Left renal cortex interstitium (tissue), 4 donors: ENCODE measurements at regions not wholly inside any gene's neighbourhood (a gene's known extent, or its start where the extent isn't known, plus 50 kb on each side); places are given as distances from the start of the nearest gene placed in this dataset.
"Not testable (repeated sequence)": the region's sequence is repeated elsewhere in the genome, so short reads cannot be mapped to it uniquely, and the experiment has no call there.

ENCODE experiments used
- DNase-seq, 4 donors: peaks; one replicate each; pipeline ENCODE4 v3.0.0-alpha.2; 2013; ENCODE audit warnings: low read depth in 4 of 4, low spot score in 2 of 4, missing footprints in 1 of 4

GRCh38 chr12:7591531-7591930 is 74.2 kb downstream of the APOBEC1 start:
- DNase-seq = no peak

DNA sequence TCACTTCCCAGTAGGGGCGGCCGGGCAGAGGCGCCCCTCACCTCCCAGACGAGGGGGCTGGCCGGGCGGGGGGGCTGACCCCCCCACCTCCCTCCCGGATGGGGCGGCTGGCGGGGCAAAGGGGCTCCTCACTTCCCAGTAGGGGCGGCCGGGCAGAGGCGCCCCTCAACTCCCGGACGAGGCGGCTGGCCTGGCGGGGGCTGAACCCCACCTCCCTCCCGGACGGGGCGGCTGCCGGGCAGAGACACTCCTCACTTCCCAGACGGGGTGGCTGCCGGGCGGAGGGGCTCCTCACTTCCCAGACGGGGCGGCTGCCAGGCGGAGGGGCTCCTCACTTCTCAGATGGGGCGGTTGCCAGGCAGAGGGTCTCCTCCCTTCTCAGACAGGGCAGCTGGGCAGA is 75.6 kb downstream of the APOBEC1 start:
- DNase-seq = not testable (repeated sequence)

GRCh38 chr12:7588742-7589329 is 76.9 kb downstream of the APOBEC1 start:
- DNase-seq = peak in 1 of 4 donors; percentile 8

- not testable (repeated sequence) for DNase-seq
These were observed 80.6 kb upstream of the CD163 start for GRCh38 chr12:7584137-7584536.

DNA sequence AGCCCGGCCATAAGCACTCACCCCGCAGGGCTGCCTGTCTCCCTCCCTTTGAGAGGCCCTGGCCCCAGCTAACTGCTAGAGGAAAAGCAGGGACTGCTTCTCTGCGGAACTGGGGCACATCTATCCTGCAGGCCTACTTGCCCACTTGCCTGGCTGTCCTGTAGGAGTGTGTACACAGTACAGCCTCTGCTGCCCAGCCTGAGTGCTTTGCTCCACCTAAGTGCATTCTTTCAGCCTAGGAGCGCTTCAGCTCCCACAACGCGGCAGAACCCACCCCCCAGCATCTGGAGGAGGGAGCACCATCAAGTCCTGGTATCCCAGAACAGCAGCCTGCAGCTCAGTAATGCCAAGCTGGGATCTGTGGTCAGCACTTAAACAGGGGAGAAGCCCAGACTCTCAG is 79.9 kb upstream of the CD163 start:
- DNase-seq = no peak

GRCh38 chr12:7582796-7583195 is 79.2 kb upstream of the CD163 start:
- no peak for DNase-seq

DNA sequence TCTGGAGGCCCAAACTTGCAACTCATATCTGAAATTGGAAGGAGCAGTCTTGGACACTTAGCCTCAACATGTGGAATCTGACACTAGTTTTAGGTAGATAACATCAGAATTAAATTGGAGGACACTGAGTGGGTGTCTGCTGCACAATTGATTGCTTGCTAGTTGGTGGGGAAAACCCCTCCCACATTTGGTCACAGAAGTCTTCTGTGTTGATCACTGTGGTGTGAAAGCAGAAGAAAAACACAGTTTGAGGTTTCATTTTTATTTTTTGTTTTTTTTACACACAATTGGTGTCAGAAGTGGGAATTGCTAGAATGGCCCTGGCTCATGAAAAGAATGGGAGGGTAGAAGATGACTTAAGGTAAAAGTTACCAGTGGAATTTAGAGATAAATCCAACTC is 78.0 kb upstream of the CD163 start:
- no peak for DNase-seq

DNA sequence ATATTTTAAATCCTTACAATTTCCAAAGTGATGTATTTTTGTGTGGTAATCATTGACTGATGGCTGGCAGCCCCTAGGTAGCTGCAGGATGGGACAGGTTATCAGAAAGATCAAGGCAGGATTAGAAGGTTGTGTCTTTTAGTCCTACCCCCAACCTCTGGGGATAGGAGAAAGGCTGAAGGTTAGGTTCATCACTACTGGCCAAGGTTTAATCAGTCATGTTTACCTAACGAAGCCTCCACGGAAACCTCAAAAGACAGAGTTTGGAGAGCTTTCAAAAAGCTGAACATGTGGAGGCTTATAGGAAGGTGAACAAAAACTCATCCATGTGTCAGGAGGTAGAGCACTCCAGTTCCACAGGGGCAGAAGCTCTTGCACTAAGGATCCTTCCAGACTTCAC is 77.5 kb upstream of the CD163 start:
- no peak for DNase-seq

GRCh38 chr12:7571257-7571656 is 67.7 kb upstream of the CD163 start:
- DNase-seq = no peak

DNA sequence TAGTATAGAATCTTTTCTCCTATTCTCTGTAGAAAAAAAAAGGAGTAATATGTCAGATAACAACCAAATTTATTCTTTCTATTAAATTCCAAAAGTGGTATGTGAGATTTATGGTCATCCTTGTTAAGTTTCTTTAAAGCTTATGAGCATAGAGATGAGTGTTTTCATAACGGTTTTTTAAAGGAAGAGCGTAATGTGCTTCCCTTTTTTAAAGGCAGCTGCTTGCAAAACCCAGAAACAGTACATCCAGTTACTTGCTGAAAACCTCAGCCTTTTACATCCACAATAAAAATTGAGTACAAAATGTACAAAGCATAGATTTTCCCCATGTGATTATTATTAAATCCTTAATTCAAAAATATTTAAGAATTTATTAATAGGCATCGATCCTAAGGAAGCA is 53.6 kb upstream of the CD163 start:
- DNase-seq = no peak

- peak in 3 of 4 donors; percentile 21 to 32 (median 27) for DNase-seq
These were observed 52.2 kb upstream of the CD163 start for GRCh38 chr12:7555752-7556151.

- not testable (repeated sequence) for DNase-seq
These were observed 51.3 kb upstream of the CD163 start for GRCh38 chr12:7554831-7555230.
